ENCODE measurements at regions not wholly inside any gene's neighbourhood (a gene's known extent, or its start where the extent isn't known, plus 50 kb on each side); places are given as distances from the start of the nearest gene placed in this dataset.

DNA sequence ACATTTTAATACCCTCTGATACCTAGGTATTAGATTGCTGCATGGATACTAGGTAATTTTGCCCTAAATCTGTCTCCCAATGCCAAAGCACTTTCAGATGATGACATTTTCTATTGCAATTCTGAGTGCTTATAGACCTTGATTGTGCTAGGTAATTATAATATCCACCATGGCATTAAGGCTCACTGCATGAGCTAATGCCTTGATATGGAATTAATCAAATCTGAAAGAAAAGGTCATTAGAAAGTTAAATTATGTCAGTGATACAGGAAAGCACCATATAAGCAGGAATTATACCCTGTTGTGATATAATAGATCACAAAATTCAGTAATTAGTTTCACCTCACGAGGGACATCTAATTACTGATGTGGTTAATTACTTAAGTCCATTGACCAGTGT is 521.4 kb downstream of the DNAJB9 start:
- TF ChIP-seq, protein P1, sequence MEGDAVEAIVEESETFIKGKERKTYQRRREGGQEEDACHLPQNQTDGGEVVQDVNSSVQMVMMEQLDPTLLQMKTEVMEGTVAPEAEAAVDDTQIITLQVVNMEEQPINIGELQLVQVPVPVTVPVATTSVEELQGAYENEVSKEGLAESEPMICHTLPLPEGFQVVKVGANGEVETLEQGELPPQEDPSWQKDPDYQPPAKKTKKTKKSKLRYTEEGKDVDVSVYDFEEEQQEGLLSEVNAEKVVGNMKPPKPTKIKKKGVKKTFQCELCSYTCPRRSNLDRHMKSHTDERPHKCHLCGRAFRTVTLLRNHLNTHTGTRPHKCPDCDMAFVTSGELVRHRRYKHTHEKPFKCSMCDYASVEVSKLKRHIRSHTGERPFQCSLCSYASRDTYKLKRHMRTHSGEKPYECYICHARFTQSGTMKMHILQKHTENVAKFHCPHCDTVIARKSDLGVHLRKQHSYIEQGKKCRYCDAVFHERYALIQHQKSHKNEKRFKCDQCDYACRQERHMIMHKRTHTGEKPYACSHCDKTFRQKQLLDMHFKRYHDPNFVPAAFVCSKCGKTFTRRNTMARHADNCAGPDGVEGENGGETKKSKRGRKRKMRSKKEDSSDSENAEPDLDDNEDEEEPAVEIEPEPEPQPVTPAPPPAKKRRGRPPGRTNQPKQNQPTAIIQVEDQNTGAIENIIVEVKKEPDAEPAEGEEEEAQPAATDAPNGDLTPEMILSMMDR (IDR thresholded peaks at IDR 0.05; ENCODE audit: extremely low read depth, low read depth, low read length), result no peak
- no peak for DNase-seq (ENCODE audit: insufficient read length, low spot score, missing footprints)
- no peaks in the 10 kb centered on the region for H3K27me3 ChIP-seq (ENCODE audit: insufficient read depth, low read length)
- no peaks in the 10 kb centered on the region for H4K20me1 ChIP-seq (ENCODE audit: insufficient read depth, low read length)
- H3K4me1 ChIP-seq (ENCODE audit: insufficient read depth, low read length), result no peaks in the 10 kb centered on the region
- no peak overlapping the region for H3K4me3 ChIP-seq (ENCODE audit: insufficient read depth, low read length)
- no peaks in the 10 kb centered on the region for H3K79me2 ChIP-seq (ENCODE audit: insufficient read depth, low read length)
- no peak overlapping the region for H3K4me2 ChIP-seq (ENCODE audit: insufficient read depth, low read length)
- no peaks in the 10 kb centered on the region for H3K36me3 ChIP-seq (ENCODE audit: insufficient read depth, low read length)
- no peak overlapping the region for H2AFZ ChIP-seq (ENCODE audit: low read length)
- peaks cover 2% of the 10 kb centered on the region for H3K9me3 ChIP-seq (ENCODE audit: low read depth, low read length)
- H3K27ac ChIP-seq (ENCODE audit: low read depth, low read length), result no peak overlapping the region

DNA sequence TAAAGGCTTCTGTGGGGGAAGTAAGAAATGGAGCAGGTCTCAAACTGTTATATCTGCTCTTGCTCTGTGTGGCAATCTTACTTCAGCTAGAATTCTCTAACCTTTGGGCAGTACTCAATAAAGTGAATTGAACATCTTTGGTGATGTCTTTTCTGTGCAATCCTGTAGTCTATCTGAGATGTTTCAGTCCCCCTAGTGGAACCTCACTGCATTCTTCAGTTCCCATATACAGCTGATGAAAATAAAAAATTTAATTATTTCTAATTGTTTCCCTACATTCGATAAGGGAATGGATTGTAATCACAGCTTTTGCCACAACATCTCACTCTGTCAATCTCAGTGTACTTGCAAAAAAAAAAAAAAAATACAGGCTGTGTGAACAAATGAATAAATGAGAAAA is 522.6 kb downstream of the DNAJB9 start:
- H3K27me3 ChIP-seq (ENCODE audit: insufficient read depth, low read length), result no peaks in the 10 kb centered on the region
- TF ChIP-seq, protein P1 (IDR thresholded peaks at IDR 0.05; ENCODE audit: extremely low read depth, low read depth, low read length), result no peak

DNA sequence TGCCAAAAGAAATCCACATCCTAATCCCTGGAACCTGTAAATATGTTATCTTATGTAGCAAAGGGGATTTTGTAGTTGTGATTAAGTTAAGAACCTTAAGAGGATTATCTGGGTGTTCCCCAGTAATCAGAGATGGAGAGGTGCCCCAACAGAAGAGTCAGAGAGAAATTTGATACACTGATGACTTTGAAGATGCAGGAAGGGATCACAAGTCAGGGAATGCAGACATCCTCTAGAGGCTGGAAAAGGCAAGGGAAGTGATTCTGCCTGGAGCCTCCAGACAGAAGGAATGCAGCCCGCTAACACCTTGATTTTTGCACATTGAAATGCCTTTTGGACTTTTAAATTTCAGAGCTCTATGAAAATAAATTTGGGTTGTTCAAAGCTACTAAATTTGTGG is 531.7 kb downstream of the DNAJB9 start:
- Histone ChIP-seq H3K9me3 (ENCODE audit: low read depth, low read length) (no peaks in the 10 kb centered on the region), H3K4me2 (ENCODE audit: insufficient read depth, low read length) (no peak overlapping the region), H3K27ac (ENCODE audit: low read depth, low read length) (no peak overlapping the region), H4K20me1 (ENCODE audit: insufficient read depth, low read length) (no peaks in the 10 kb centered on the region), H3K27me3 (ENCODE audit: insufficient read depth, low read length) (no peaks in the 10 kb centered on the region), H2AFZ (ENCODE audit: low read length) (no peak overlapping the region), H3K4me1 (ENCODE audit: insufficient read depth, low read length) (no peaks in the 10 kb centered on the region), H3K79me2 (ENCODE audit: insufficient read depth, low read length) (no peaks in the 10 kb centered on the region), H3K4me3 (ENCODE audit: insufficient read depth, low read length) (no peak overlapping the region), H3K36me3 (ENCODE audit: insufficient read depth, low read length) (no peaks in the 10 kb centered on the region)
- DNase-seq (ENCODE audit: insufficient read length, low spot score, missing footprints), result no peak
- TF ChIP-seq, protein P1 (IDR thresholded peaks at IDR 0.05; ENCODE audit: extremely low read depth, low read depth, low read length), result no peak

More for the DNA sequence above, 522.6 kb downstream of the DNAJB9 start:
- Histone ChIP-seq H3K79me2 (ENCODE audit: insufficient read depth, low read length) (no peaks in the 10 kb centered on the region), H3K27ac (ENCODE audit: low read depth, low read length) (no peak overlapping the region), H4K20me1 (ENCODE audit: insufficient read depth, low read length) (no peaks in the 10 kb centered on the region), H3K9me3 (ENCODE audit: low read depth, low read length) (peaks cover 2% of the 10 kb centered on the region), H3K36me3 (ENCODE audit: insufficient read depth, low read length) (no peaks in the 10 kb centered on the region), H2AFZ (ENCODE audit: low read length) (no peak overlapping the region), H3K4me2 (ENCODE audit: insufficient read depth, low read length) (no peak overlapping the region), H3K4me3 (ENCODE audit: insufficient read depth, low read length) (no peak overlapping the region), H3K4me1 (ENCODE audit: insufficient read depth, low read length) (no peaks in the 10 kb centered on the region)
- no peak for DNase-seq (ENCODE audit: insufficient read length, low spot score, missing footprints)

- H3K9me3 ChIP-seq (ENCODE audit: low read depth, low read length), result peaks cover 2% of the 10 kb centered on the region
- TF ChIP-seq, protein P1 (IDR thresholded peaks at IDR 0.05; ENCODE audit: extremely low read depth, low read depth, low read length), result no peak
Measured at GRCh38 chr7:109109558-109109957, 539.9 kb downstream of the DNAJB9 start.

More at GRCh38 chr7:109109558-109109957, 539.9 kb downstream of the DNAJB9 start:
- H2AFZ ChIP-seq (ENCODE audit: low read length), result no peak overlapping the region
- no peaks in the 10 kb centered on the region for H3K4me1 ChIP-seq (ENCODE audit: insufficient read depth, low read length)
- no peak overlapping the region for H3K27ac ChIP-seq (ENCODE audit: low read depth, low read length)
- H3K79me2 ChIP-seq (ENCODE audit: insufficient read depth, low read length), result no peaks in the 10 kb centered on the region
- H3K36me3 ChIP-seq (ENCODE audit: insufficient read depth, low read length), result no peaks in the 10 kb centered on the region
- no peak overlapping the region for H3K4me3 ChIP-seq (ENCODE audit: insufficient read depth, low read length)
- H3K4me2 ChIP-seq (ENCODE audit: insufficient read depth, low read length), result no peak overlapping the region
- no peaks in the 10 kb centered on the region for H4K20me1 ChIP-seq (ENCODE audit: insufficient read depth, low read length)
- H3K27me3 ChIP-seq (ENCODE audit: insufficient read depth, low read length), result no peaks in the 10 kb centered on the region
- no peak for DNase-seq (ENCODE audit: insufficient read length, low spot score, missing footprints)
